ENCODE measurements at regions not wholly inside any gene's neighbourhood (a gene's known extent, or its start where the extent isn't known, plus 50 kb on each side); places are given as distances from the start of the nearest gene placed in this dataset.
A peak's percentile ranks its signal among the peaks of the same experiment; 100 is the strongest.
"Not testable (repeated sequence)": the region's sequence is repeated elsewhere in the genome, so short reads cannot be mapped to it uniquely, and the experiment has no call there.

- Histone ChIP-seq H3K4me1 (replicated peaks) (no peaks in the 10 kb centered on the region), H3K27ac (no peak overlapping the region), H3K9me3 (replicated peaks) (0 out of 2 replicates have a peak, but pooled peaks cover 3% of the 10 kb centered on the region), H3K4me3 (no peak overlapping the region), H3K36me3 (no peaks in the 10 kb centered on the region), H3K27me3 (replicated peaks) (no peaks in the 10 kb centered on the region)
- DNase-seq (ENCODE audit: low read depth in 1 of 2, low spot score in 2 of 2) = no peak
Observed at GRCh38 chr5:120327180-120327579, 136.9 kb upstream of the PRR16 start.

- H3K27ac ChIP-seq = no peak overlapping the region
- 0 out of 2 replicates have a peak, but pooled peaks cover 3% of the 10 kb centered on the region for H3K9me3 ChIP-seq (replicated peaks)
- H3K36me3 ChIP-seq = no peaks in the 10 kb centered on the region
- H3K4me3 ChIP-seq = no peak overlapping the region
- no peaks in the 10 kb centered on the region for H3K4me1 ChIP-seq (replicated peaks)
- DNase-seq (ENCODE audit: low read depth in 1 of 2, low spot score in 2 of 2) = no peak
- no peaks in the 10 kb centered on the region for H3K27me3 ChIP-seq (replicated peaks)
Observed at GRCh38 chr5:120329095-120329494, 135.0 kb upstream of the PRR16 start.

GRCh38 chr5:120330558-120330957, 133.5 kb upstream of the PRR16 start:
- no peaks in the 10 kb centered on the region for H3K4me1 ChIP-seq (replicated peaks)
- no peaks in the 10 kb centered on the region for H3K9me3 ChIP-seq (replicated peaks)
- H3K4me3 ChIP-seq = no peak overlapping the region
- H3K27ac ChIP-seq = no peak overlapping the region
- H3K27me3 ChIP-seq (replicated peaks) = no peaks in the 10 kb centered on the region
- no peak for DNase-seq (ENCODE audit: low read depth in 1 of 2, low spot score in 2 of 2)
- H3K36me3 ChIP-seq = no peaks in the 10 kb centered on the region

DNA sequence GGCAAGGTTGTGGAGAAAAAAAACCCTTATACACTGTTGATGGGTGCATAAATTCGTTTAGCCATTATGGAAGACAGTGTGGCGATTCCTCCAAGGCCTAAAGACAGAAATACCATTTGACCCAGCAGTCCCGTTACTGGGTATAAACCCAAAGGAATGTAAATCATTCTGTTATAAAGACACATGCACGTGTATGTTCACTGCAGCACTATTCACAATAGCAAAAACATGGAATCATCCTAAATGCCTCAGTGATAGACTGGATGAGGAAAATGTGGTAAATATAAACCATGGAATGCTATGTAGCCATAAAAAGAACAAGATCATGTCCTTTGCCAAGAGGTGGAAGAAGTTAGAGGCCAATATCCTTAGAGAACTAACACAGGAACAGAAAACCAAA, 119.9 kb upstream of the PRR16 start:
- no peaks in the 10 kb centered on the region for H3K27me3 ChIP-seq (replicated peaks)
- no peak for DNase-seq (ENCODE audit: low read depth in 1 of 2, low spot score in 2 of 2)
- no peaks in the 10 kb centered on the region for H3K4me1 ChIP-seq (replicated peaks)
- no peak overlapping the region for H3K4me3 ChIP-seq
- H3K9me3 ChIP-seq (replicated peaks) = no peaks in the 10 kb centered on the region
- H3K36me3 ChIP-seq = no peaks in the 10 kb centered on the region
- no peak overlapping the region for H3K27ac ChIP-seq

GRCh38 chr5:120345947-120346346, 118.2 kb upstream of the PRR16 start:
- no peak for DNase-seq (ENCODE audit: low read depth in 1 of 2, low spot score in 2 of 2)
- H3K4me3 ChIP-seq = no peak overlapping the region

DNA sequence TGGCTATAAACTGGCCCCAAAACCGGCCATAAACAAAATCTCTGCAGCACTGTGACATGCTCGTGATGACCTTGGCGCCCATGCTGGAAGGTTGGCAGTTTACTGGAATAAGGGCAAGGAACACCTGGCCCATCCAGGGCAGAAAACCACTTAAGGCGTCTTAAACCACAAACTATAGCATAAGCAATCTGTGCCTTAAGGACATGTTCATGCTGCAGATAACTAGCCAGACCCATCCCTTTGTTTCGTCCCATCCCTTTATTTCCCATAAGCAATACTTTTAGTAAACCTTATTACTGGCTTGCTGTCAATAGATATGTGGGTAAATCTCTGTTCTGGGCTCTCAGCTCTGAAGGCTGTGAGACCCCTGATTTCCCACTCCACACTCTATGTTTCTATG, 113.0 kb upstream of the PRR16 start:
- H3K9me3 ChIP-seq (replicated peaks); H3K27me3 ChIP-seq (replicated peaks); H3K27ac ChIP-seq; H3K4me3 ChIP-seq; H3K36me3 ChIP-seq; DNase-seq (ENCODE audit: low read depth in 1 of 2, low spot score in 2 of 2): not testable (repeated sequence)
- peaks cover 18% of the 10 kb centered on the region for H3K4me1 ChIP-seq (replicated peaks)

More at GRCh38 chr5:120345947-120346346, 118.2 kb upstream of the PRR16 start:
- Histone ChIP-seq H3K27ac (no peak overlapping the region), H3K36me3 (no peaks in the 10 kb centered on the region), H3K4me1 (replicated peaks) (no peaks in the 10 kb centered on the region), H3K27me3 (replicated peaks) (no peaks in the 10 kb centered on the region), H3K9me3 (replicated peaks) (no peaks in the 10 kb centered on the region)

DNA sequence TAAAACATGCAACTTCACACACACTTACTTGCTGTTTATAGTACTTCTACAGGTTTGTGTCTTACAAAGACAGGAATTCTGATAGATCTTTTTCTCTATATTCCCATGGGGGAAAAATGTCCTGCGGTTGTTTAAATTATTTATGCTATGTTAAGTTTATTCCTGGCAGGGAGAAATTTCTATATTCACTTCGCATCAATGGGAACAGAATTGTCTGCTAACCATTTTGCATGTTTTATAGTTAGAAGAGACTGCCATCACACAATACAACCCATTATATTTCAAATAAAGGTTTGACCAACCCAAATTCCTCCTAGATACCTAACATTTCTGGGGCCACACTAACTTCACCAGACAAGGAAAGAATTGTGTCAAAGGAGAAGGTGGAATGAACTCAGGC, 110.0 kb upstream of the PRR16 start:
- Histone ChIP-seq H3K27me3 (replicated peaks) (no peaks in the 10 kb centered on the region), H3K9me3 (replicated peaks) (peaks cover 6% of the 10 kb centered on the region; the same call in 1 of the 2 replicates), H3K4me1 (replicated peaks) (peaks cover 18% of the 10 kb centered on the region), H3K27ac (peak overlapping the region; percentile 79), H3K4me3 (no peak overlapping the region), H3K36me3 (no peaks in the 10 kb centered on the region)
- peak in 1 of 2 experiments; percentile 81 for DNase-seq (ENCODE audit: low read depth in 1 of 2, low spot score in 2 of 2)

- DNase-seq (ENCODE audit: low read depth in 1 of 2, low spot score in 2 of 2) = no peak
- no peak overlapping the region for H3K27ac ChIP-seq
- H3K4me3 ChIP-seq = no peak overlapping the region
- no peaks in the 10 kb centered on the region for H3K36me3 ChIP-seq
- H3K9me3 ChIP-seq (replicated peaks) = 0 out of 2 replicates have a peak, but pooled peaks cover 2% of the 10 kb centered on the region
- H3K27me3 ChIP-seq (replicated peaks) = no peaks in the 10 kb centered on the region
- H3K4me1 ChIP-seq (replicated peaks) = peaks cover 13% of the 10 kb centered on the region
Observed at GRCh38 chr5:120358949-120359348, 105.2 kb upstream of the PRR16 start.

DNA sequence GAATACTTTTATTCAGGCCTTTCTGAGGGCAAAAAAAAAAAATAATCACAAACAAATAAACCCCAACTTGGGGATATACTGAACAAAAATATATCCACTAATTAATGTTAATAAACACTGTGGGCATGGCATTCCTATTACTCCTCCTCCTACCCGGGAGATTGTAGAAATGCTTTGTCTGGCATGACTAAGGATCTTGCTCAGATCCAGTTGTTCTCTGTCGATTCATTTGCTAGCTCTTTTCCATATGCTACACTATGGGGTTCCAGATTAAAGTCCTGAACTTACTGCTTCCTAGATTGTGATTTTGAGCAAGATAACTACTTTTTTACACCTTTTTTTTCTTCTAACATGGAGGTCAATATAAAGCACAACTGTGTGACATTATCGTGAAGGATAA, 102.2 kb upstream of the PRR16 start:
- H3K27me3 ChIP-seq (replicated peaks) = no peaks in the 10 kb centered on the region
- H3K27ac ChIP-seq = no peak overlapping the region
- no peak for DNase-seq (ENCODE audit: low read depth in 1 of 2, low spot score in 2 of 2)
- H3K9me3 ChIP-seq (replicated peaks) = 0 out of 2 replicates have a peak, but pooled peaks cover 2% of the 10 kb centered on the region
- H3K4me1 ChIP-seq (replicated peaks) = 0 out of 2 replicates have a peak, but pooled peaks cover 5% of the 10 kb centered on the region
- H3K4me3 ChIP-seq = no peak overlapping the region
- no peaks in the 10 kb centered on the region for H3K36me3 ChIP-seq

DNA sequence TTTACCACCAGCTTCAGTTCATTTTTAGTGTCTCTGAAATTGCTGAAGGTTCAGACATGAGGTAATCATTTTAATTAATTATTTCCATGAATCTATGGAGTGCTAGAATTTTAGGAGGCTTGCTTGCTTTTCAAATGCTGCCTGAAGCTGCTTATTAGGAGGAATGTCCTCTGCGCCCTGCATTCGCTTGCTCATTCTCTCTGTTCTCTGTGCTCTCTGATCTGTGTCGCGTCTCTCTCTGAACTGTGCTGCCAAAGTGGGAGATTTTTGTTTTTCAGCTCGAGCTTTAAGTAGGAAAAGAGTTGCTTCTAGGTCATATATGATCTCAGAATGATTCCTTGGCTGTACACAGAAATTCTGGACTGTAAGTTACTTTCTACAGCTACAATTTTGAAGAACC, 101.7 kb upstream of the PRR16 start:
- Histone ChIP-seq H3K27me3 (replicated peaks) (no peaks in the 10 kb centered on the region), H3K36me3 (no peaks in the 10 kb centered on the region), H3K9me3 (replicated peaks) (0 out of 2 replicates have a peak, but pooled peaks cover 2% of the 10 kb centered on the region), H3K27ac (no peak overlapping the region), H3K4me3 (no peak overlapping the region), H3K4me1 (replicated peaks) (0 out of 2 replicates have a peak, but pooled peaks cover 5% of the 10 kb centered on the region)
- no peak for DNase-seq (ENCODE audit: low read depth in 1 of 2, low spot score in 2 of 2)

DNA sequence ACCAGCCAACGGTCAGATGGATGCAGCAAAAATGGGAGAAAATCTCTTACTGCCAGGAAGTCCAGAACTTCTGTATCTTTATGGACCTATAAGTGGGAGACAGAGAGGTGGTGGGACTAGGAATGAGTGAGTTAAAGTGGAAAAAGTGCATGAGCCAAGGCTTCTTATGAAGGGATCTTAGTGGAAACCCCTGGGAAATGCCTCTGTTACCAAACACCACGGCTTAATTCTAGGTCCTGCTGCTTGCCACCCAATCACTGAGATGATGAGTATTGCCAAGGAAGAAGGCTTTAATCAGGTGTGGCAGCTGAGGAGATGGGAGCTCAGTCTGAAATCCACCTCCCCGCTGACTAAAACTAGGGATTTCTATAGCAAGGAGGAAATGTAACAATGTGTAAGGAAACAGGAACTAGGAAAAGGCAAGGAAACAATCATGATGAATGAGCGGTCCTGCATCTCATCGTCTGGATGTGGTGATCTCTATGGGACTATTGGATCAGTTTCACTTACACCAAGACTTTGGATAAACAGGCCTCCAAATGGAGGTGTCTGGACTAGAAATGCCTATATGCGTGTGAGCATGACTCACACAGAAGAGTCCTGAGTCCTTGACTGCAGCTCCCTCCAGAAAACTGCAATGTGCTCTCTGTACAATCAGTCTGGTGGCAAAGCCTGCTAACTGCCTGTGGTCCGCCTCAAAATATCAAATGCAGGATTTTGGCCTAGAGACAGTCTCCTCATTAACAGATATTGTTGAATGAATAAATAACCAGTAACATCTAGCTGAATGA, 98.2 kb upstream of the PRR16 start:
- DNase-seq (ENCODE audit: low read depth in 1 of 2, low spot score in 2 of 2) = no peak

DNA sequence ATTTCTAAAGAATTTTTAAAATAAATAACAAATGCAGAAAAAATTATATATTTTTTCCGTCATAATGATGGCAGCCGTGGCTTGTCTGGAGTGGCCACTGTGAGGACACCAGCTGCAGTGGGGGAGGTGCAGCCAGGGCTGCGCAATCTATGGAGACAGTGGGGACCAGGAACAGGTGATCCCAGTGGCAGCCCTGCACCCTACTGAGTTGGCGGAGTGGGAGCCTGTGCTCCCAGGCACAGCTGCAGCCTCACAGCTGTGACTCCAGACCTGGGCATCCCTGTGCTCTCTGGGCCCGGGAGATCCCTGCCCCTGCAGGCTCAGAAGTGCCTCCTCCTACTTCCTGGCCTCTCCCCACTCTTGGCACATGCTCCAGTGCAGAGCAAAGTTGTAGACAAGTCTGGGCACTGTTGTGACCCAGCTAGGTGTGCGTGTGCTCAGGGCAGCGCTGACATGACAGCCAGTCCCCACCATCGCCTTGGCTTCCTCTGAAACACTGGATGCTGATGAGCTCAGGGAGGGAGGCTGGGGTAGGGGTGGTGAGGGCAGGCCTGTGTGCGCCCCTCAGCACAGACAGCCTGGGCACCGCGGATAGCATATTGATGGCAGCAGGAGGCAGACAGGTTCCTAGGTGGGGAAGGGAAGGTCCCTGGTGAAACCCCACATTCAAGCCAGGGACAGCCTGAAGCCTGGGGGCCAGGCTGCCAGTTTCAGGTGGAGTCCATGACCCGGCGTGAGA, 96.0 kb upstream of the PRR16 start:
- Histone ChIP-seq H3K27ac (no peak overlapping the region), H3K27me3 (replicated peaks) (no peaks in the 10 kb centered on the region), H3K4me1 (replicated peaks) (0 out of 2 replicates have a peak, but pooled peaks cover 5% of the 10 kb centered on the region), H3K9me3 (replicated peaks) (0 out of 2 replicates have a peak, but pooled peaks cover 2% of the 10 kb centered on the region), H3K36me3 (no peaks in the 10 kb centered on the region), H3K4me3 (no peak overlapping the region)
- DNase-seq (ENCODE audit: low read depth in 1 of 2, low spot score in 2 of 2) = no peak

More for the DNA sequence above, 98.2 kb upstream of the PRR16 start:
- Histone ChIP-seq H3K9me3 (replicated peaks) (0 out of 2 replicates have a peak, but pooled peaks cover 2% of the 10 kb centered on the region), H3K27ac (no peak overlapping the region), H3K27me3 (replicated peaks) (no peaks in the 10 kb centered on the region), H3K36me3 (no peaks in the 10 kb centered on the region), H3K4me3 (no peak overlapping the region), H3K4me1 (replicated peaks) (0 out of 2 replicates have a peak, but pooled peaks cover 5% of the 10 kb centered on the region)

DNA sequence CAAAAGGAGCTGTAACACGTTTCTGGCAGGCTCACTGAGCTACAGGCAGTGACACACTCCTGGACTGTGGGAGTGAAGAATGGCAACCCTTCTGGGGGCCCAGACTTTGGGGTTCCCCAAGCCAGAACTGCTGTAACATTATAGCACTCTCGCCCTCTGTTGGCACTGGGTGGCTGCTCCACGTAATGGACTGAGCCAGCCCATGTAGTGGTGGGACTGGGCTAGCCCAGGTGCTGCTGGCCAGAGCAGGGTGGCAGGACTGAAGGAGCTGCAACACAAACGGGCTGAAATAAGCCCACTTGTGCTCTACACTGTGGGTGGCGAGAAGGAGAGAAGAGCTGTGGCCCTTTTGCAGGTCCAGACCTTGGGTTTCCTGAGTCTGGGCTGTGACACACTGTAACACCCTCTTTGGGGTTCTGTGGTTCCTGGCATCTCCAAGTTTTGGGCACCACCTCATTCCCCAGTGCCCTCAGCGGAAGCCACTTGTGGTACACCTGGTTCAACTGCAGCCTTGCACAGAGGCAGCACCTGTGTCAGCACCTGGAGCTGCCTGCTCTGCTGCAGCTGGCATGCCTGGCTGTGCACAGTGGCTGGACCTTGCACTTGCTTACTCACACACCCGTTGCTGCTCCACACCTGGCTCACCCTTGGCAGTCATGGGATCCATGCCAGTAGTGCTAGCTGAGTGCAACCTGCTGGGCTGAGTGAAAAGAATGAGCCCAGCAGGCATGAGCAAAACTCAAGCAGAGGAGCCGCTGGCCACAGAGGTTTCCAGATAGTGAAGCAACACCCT, 95.0 kb upstream of the PRR16 start:
- DNase-seq (ENCODE audit: low read depth in 1 of 2, low spot score in 2 of 2) = no peak
- H3K27ac ChIP-seq = no peak overlapping the region
- H3K4me1 ChIP-seq (replicated peaks) = 0 out of 2 replicates have a peak, but pooled peaks cover 5% of the 10 kb centered on the region
- H3K4me3 ChIP-seq = no peak overlapping the region
- H3K9me3 ChIP-seq (replicated peaks) = no peaks in the 10 kb centered on the region
- H3K36me3 ChIP-seq = no peaks in the 10 kb centered on the region
- no peaks in the 10 kb centered on the region for H3K27me3 ChIP-seq (replicated peaks)
